Astrocyte (in vitro differentiated cells and primary cell): ENCODE measurements at regions not wholly inside any gene's neighbourhood (a gene's known extent, or its start where the extent isn't known, plus 50 kb on each side); places are given as distances from the start of the nearest gene placed in this dataset.

Source experiments
- DNase-seq: peaks from one replicate; pipeline ENCODE4 v3.0.0-alpha.2; 2010; ENCODE audit warnings: low read depth
- FAIRE-seq: peaks from 2 replicates; lab custom pipeline; 2011; peaks lifted over from hg19 to GRCh38; lab: Jason Lieb, UNC
- H2AFZ ChIP-seq: 2 replicates; pipeline ENCODE4 v1.6.0; 2012; ENCODE audit warnings: low read depth, low read length, inconsistent platforms
- H3K27ac ChIP-seq: 2 replicates; pipeline ENCODE4 v1.5.1; 2011; ENCODE audit warnings: low read depth, low read length, inconsistent platforms
- H3K27me3 ChIP-seq: 2 replicates; pipeline ENCODE4 v1.6.0; 2011; ENCODE audit warnings: low read length, inconsistent platforms; ENCODE audit not compliant: insufficient read depth
- H3K36me3 ChIP-seq: 2 replicates; pipeline ENCODE4 v1.5.1; 2011; ENCODE audit warnings: low read length, inconsistent platforms; ENCODE audit not compliant: insufficient read depth
- H3K4me1 ChIP-seq: 2 replicates; pipeline ENCODE4 v1.5.1; 2011; ENCODE audit warnings: low read length, inconsistent platforms; ENCODE audit not compliant: insufficient read depth
- H3K4me2 ChIP-seq: 2 replicates; pipeline ENCODE4 v1.6.0; 2012; ENCODE audit warnings: low read length, inconsistent platforms
- H3K4me3 ChIP-seq: 2 replicates; pipeline ENCODE4 v1.5.1; 2011; ENCODE audit warnings: low read depth, mild to moderate bottlenecking, low read length, inconsistent platforms; ENCODE audit not compliant: insufficient read depth
- H3K79me2 ChIP-seq: 2 replicates; pipeline ENCODE4 v1.6.0; 2012; ENCODE audit warnings: mild to moderate bottlenecking, low read length, inconsistent platforms; ENCODE audit not compliant: insufficient read depth
- H3K9ac ChIP-seq: 2 replicates; pipeline ENCODE4 v1.6.0; 2012; ENCODE audit warnings: mild to moderate bottlenecking, low read length, inconsistent platforms
- H3K9me3 ChIP-seq: 2 replicates; pipeline ENCODE4 v1.5.1; 2012; ENCODE audit warnings: low read depth, mild to moderate bottlenecking, low read length, inconsistent platforms; ENCODE audit not compliant: insufficient read depth
- H4K20me1 ChIP-seq: 2 replicates; pipeline ENCODE4 v1.6.0; 2012; ENCODE audit warnings: low read length, inconsistent platforms; ENCODE audit not compliant: insufficient read depth
- H3K27ac Mint-ChIP-seq: one replicate; pipeline ENCODE4 v1.8.0; 2021; ENCODE audit warnings: mild to moderate bottlenecking, mixed read lengths; ENCODE audit not compliant: unreplicated experiment
- H3K27me3 Mint-ChIP-seq: one replicate; pipeline ENCODE4 v1.8.0; 2021; ENCODE audit warnings: low read depth, mixed read lengths; ENCODE audit not compliant: unreplicated experiment
- H3K36me3 Mint-ChIP-seq: one replicate; pipeline ENCODE4 v1.8.0; 2021; ENCODE audit warnings: low read depth, mixed read lengths; ENCODE audit not compliant: unreplicated experiment
- H3K4me1 Mint-ChIP-seq: one replicate; pipeline ENCODE4 v1.8.0; 2021; ENCODE audit warnings: low read depth, mixed read lengths; ENCODE audit not compliant: unreplicated experiment
- H3K4me3 Mint-ChIP-seq: one replicate; pipeline ENCODE4 v1.8.0; 2021; ENCODE audit warnings: mild to moderate bottlenecking, moderate library complexity, mixed read lengths; ENCODE audit not compliant: unreplicated experiment
- H3K9me3 Mint-ChIP-seq: one replicate; pipeline ENCODE4 v1.8.0; 2021; ENCODE audit warnings: mild to moderate bottlenecking, mixed read lengths; ENCODE audit not compliant: unreplicated experiment
- CTCF ChIP-seq: IDR thresholded peaks from 2 replicates; pipeline ENCODE4 v1.5.1; 2011; ENCODE audit warnings: low read depth, mild to moderate bottlenecking, inconsistent platforms, low read length, moderate library complexity; ENCODE audit not compliant: insufficient read depth
- EZH2 ChIP-seq: IDR thresholded peaks from 2 replicates; pipeline ENCODE4 v1.6.1; 2012; ENCODE audit warnings: mild to moderate bottlenecking, low read length, inconsistent platforms; ENCODE audit not compliant: insufficient read depth

- Histone ChIP-seq H3K9me3 (no peaks in the 10 kb centered on the region), H3K9ac (no peak overlapping the region), H3K79me2 (no peaks in the 10 kb centered on the region), H3K4me1 (no peaks in the 10 kb centered on the region), H3K27ac (no peak overlapping the region), H3K4me2 (no peak overlapping the region), H3K36me3 (no peaks in the 10 kb centered on the region), H3K27me3 (no peaks in the 10 kb centered on the region), H2AFZ (no peak overlapping the region), H4K20me1 (no peaks in the 10 kb centered on the region), H3K4me3 (no peak overlapping the region)
- H3K4me1 Mint-ChIP-seq = peaks cover 7% of the 10 kb centered on the region
- TF ChIP-seq EZH2 (no peak), CTCF (no peak)
- H3K4me3 Mint-ChIP-seq = no peak overlapping the region
- DNase-seq (no peak), FAIRE-seq (no peak)
- H3K27ac Mint-ChIP-seq = peak overlapping the region; percentile 29
- peaks cover 3% of the 10 kb centered on the region for H3K27me3 Mint-ChIP-seq
- H3K36me3 Mint-ChIP-seq = no peaks in the 10 kb centered on the region
- peaks cover 3% of the 10 kb centered on the region for H3K9me3 Mint-ChIP-seq
Observed at GRCh38 chr2:7665880-7666279, 748.7 kb downstream of the RNF144A start.

GRCh38 chr2:7666596-7667259 lies 749.5 kb downstream of the RNF144A start:
- FAIRE-seq (no peak), DNase-seq (no peak)
- Mint-ChIP-seq H3K4me1 (peaks cover 3% of the 10 kb centered on the region), H3K9me3 (peaks cover 4% of the 10 kb centered on the region), H3K27ac (no peak overlapping the region), H3K27me3 (peaks cover under 1% of the 10 kb centered on the region), H3K4me3 (no peak overlapping the region), H3K36me3 (no peaks in the 10 kb centered on the region)
- Histone ChIP-seq H3K36me3 (no peaks in the 10 kb centered on the region), H3K9me3 (no peaks in the 10 kb centered on the region), H4K20me1 (no peaks in the 10 kb centered on the region), H3K4me3 (no peak overlapping the region), H3K79me2 (no peaks in the 10 kb centered on the region), H3K27ac (no peak overlapping the region), H3K9ac (no peak overlapping the region), H3K4me2 (no peak overlapping the region), H3K27me3 (no peaks in the 10 kb centered on the region), H3K4me1 (no peaks in the 10 kb centered on the region), H2AFZ (no peak overlapping the region)
- no peak for TF ChIP-seq EZH2
- TF ChIP-seq CTCF = no peak

GRCh38 chr2:7667260-7667757 lies 750.1 kb downstream of the RNF144A start:
- DNase-seq (no peak), FAIRE-seq (no peak)
- Mint-ChIP-seq H3K9me3 (peaks cover 4% of the 10 kb centered on the region), H3K4me3 (no peak overlapping the region), H3K27me3 (no peaks in the 10 kb centered on the region), H3K36me3 (no peaks in the 10 kb centered on the region), H3K27ac (no peak overlapping the region), H3K4me1 (no peaks in the 10 kb centered on the region)
- H3K9me3 ChIP-seq = no peaks in the 10 kb centered on the region
- no peak overlapping the region for H3K27ac ChIP-seq
- H3K79me2 ChIP-seq = no peaks in the 10 kb centered on the region
- no peak overlapping the region for H3K4me3 ChIP-seq
- no peaks in the 10 kb centered on the region for H3K4me1 ChIP-seq
- no peak overlapping the region for H3K4me2 ChIP-seq
- H3K9ac ChIP-seq = no peak overlapping the region
- H3K36me3 ChIP-seq = no peaks in the 10 kb centered on the region
- no peak for TF ChIP-seq CTCF
- TF ChIP-seq EZH2 = no peak
- no peaks in the 10 kb centered on the region for H4K20me1 ChIP-seq
- H3K27me3 ChIP-seq = no peaks in the 10 kb centered on the region
- no peak overlapping the region for H2AFZ ChIP-seq
